ENCODE measurements at regions not wholly inside any gene's neighbourhood (a gene's known extent, or its start where the extent isn't known, plus 50 kb on each side); places are given as distances from the start of the nearest gene placed in this dataset.

DNA sequence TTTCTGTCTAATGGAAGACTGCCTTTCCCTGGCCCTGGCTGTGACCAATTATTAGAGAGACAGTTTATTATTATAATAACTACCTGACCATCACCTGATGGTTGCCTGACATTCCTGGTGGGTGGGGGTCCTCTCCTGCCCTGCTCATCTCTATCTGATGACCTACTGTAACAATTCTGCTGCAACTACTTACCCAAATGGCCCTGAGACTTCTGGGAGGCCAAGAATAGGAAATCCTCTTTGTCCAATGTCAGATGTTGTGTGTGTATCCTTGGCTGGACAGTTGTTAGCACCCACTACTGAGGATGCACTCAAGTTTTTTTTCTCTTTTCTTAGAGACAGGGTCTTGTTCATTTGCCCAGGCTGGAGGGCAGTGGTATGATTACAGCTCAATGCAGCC lies 110.3 kb downstream of the DDX1 start:
- FAIRE-seq = no peak

DNA sequence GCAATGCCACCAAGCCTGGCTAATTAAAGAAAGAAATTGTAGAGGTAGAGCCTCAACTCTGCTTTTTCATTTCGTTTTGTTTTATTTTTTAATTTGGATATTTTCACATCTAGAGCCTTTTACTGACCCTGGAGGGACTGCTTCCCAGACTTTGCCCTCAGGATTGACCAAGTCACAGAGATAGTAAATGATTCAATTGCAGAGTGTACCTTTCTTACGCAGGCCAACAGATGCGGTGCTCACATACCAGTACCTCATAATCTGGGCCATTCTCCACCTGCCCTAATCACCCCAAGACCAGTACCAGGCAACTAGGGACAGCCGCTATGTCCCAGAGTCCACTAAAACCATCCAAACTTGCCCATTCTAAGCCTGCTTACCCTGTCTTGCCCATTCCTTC lies 110.8 kb downstream of the DDX1 start:
- FAIRE-seq = no peak

DNA sequence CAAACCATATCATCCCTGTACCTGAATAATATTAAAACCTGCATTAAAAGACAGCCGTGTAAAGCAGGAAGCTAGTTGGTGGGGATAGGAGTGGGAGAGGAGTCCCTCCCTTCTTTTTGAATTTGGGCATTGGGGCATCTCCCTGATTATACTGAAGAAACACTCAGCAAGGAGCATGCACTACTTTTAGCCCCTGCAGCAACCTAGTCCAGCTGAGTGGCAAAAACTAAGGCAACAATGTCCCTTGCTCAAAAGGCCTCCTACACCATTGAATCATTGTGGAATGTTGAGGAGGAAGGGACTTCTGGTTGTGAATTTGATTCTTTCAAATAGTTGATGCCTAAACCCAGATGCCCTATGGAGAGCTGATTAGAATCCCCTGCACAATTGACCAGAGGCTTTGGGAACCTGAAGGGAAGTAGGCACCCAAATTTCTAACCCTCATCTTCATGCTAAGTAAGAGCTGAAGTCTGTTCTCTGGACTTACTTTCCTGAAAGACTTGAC lies 111.7 kb downstream of the DDX1 start:
- no peak for FAIRE-seq

DNA sequence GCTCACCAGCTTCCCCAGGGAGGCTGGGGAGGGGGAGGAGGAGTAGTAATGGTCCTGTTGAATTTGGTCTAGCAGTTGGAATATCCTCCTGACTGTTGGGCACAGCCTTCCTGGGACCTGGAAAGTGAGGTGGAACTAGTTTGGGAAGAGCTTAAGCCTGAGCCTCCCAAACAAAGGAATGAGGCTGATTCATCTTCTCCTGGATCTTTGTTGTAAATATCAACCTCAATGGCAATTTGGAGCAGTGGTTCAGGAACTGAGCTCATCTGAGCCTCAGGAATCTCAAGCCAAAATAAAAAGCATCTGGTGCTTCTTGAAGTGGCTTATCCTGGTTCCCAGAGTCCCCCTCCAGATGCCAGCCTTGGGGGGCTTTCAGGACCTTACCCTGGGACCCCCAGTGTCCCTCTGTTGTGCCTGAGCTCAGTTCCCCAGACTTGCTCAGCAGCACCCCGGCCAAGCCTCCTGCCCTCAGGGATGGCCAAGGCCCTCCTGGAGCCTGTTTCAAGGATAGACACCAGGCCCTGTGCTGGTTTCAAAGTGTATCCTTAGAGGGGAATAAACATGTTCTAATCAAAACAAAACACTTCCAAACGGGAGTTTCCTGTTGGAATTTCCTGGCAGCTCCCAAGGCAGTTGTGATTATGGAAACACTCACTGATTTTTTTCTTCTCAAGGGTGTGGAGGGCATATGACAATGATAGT lies 112.6 kb downstream of the DDX1 start:
- FAIRE-seq = no peak

DNA sequence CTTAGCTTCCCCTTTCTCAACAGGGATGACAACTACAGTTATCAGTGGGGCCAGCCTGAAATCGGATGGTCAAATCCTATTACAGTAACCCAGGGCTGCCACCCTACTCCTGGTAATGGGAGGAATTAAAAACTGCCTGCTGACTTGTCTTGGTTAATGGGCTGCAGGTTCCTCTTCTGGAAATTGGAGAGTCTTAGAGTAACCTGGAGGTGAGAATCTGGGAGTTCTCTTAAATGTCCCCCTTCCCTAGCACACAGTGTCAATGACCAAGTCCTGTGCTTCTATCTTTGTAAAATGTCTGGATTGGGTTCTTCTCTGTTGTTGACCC lies 113.1 kb downstream of the DDX1 start:
- no peak for FAIRE-seq

DNA sequence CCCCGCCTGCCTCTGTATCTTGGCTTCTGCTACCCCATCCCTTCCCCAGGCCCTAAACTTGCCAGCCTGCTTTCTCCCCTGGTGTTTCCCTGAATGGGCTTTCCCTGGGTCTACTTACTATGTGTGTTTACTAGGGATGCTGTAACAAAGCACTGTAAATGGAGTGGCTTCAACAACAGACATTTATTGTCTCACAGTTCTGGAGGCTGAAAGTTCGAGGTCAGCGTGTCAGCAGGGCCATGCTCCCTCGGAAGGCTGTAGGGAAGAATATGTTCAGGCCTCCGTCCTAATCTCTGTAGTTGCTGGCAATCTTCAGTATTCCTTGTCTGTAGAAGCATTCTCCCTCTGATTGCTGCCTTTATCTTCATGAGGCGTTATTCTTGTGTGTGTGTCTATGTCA lies 113.6 kb downstream of the DDX1 start:
- FAIRE-seq = no peak

DNA sequence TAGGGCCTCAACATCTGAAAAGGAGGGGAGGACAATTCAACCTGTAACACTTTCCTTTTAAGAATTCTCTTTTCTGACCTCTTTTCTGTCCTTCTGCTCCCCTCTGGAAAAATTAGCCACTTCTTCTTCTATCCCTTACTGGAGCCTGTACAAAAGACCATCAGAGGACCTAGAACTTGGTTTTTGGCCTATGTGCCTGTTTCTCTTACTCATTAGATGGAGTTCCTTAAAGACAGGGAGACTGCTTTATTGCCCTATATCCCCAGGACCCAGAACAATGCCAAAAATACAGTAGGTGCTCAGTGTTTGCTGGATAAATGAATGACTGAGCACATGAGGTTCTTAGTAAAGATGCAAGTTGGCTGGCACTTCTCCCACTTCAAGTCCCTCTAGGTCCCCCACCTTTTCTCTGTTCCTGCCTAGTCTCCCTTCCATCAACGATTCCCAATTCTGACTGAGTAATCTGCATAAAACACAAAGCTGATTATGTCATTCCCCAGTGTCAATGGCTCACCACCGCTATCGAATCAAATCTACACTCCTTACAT lies 114.2 kb downstream of the DDX1 start:
- no peak for FAIRE-seq

DNA sequence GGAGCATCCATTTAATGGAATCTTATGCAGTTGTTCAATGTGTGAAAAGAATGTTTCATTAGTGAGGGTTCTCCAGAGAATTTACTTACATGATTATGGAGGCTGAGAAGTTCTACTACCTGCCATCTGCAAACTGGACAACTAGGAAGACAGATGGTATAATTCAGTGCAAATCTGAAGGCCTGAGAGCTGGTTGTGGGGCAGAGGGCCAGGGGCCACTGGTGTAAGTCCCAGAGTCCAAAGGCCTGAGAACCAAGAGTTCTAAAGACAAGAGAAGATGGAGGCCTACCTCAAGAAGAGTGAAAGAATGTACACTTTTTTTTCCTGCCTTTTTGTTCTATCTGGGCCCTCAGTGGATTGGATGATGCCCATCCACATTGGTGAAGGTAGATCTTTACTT lies 114.8 kb downstream of the DDX1 start:
- FAIRE-seq = no peak

DNA sequence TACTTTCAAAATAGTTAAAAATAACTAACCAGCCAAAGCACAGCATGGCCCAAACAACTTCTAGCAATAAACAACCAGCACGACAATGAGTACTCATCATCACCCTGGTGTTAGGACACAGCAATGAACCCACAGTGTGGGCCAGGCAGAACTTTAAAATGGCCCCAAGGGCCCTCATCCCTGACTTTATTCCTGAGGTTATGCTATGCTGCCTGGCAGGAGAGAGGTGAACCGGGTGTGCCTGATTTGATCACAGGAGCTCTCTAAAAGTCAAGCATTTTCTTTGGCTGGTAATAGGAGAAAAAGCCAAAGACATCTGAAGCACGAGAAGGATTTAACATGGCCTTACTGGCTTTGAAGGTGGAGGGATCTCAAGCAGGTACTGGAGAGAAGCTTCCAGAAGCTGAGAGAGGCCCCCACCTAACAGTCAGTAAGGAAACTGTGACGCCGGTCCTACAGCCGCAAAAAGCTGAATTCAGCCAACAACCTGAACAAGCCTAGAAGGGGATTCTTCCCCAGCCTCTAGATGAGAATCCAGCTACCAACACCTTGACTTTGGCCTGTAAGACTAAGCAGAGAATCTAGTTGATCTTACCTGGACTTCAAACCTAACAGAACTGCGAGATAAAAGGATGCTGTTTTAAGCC lies 115.4 kb downstream of the DDX1 start:
- no peak for FAIRE-seq

DNA sequence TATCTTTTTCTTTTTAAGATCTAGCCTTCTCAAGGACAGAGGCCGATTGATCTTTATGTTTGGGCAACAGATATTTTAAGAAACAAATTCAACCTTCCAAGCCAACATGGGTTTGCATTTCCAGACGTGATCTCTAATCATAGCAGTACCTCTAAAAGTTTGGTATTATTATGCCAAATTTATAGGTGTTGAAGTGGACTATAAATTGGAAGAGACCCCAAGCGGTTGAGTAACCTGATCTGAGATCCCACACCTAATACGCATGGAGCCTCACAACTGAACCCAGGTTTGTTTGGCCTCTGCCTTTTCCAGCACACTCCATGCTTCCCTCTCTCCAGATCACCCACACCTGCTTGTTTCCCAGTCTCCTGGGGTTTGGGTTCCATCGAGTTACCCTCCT lies 116.5 kb downstream of the DDX1 start:
- FAIRE-seq = no peak

DNA sequence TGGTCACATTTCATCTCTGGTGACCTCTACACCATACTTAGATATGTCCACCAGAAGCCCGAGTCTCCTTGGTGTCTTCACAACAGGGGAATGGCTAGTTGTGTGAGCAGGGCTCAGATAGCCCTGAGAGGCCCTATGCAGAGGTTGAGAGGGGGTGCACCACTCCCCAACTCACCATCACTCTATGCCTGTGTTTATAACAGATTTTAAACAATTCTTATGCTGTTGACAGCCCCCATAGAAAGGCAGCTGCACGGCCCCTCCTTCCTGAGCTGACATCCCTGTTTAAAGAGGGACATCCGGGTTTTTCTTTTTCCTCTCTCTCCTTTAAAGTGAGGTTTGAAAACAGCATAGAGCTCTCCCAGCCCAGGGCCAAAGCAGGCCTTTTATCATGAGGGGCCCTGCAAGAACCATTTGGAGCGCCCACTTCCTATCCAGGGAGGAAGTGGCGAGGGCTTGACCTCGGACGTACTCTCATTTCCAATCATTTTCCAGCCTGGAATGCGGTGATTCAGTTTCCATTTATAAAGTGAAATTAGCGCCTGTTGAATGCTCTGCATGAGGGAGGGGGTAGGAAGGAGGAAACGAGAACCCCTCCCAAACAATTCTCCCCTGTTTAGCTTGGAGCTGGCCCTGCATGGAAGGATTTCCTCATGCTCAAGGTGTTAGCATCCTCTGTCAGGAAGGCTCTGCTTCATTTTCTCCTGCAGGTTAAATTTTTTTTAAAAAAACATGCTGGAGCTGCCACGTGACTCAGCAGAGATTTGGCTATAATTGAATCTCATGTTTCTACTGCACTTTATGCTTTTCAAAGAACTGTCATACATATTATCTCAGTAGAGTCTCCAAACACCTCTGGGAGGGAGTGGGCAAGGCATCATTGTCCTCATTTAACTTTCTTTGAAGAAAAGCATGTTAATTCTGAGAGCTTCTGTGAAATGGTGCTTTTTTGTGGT lies 117.5 kb downstream of the DDX1 start:
- no peak for FAIRE-seq

DNA sequence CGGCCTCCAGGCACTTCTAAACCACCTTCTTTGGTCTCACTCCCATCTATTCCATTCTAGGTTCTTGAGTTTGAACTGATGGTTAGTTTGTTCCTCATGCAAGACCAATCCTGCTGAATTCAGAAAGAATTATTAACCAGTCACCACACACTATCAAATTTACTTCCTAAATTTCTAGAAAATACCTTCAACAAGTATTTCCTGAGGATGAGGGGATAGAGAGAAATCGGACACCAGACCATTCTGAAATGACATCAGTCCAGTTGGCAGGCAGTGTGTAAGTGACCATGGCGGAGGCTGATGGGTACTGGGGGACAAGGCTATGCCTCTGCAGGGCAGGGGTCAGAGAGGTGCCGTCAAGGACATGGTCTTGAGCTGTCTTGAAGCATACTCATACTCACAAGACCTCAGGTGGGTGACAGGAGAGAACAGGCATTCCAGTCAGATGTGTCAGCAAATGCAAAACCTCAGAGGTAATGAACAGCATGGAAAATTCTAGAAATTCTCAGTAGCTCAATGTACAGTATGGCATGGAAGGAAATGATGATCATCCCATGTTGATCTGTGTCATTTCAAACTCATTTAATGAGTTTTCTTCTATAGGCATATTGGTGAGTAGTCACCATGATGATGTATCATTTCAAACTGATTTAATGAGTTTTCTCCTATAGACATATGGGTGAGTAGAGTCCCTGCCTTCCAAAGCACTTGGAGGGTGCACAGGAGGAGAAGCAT lies 119.6 kb downstream of the DDX1 start:
- no peak for FAIRE-seq

DNA sequence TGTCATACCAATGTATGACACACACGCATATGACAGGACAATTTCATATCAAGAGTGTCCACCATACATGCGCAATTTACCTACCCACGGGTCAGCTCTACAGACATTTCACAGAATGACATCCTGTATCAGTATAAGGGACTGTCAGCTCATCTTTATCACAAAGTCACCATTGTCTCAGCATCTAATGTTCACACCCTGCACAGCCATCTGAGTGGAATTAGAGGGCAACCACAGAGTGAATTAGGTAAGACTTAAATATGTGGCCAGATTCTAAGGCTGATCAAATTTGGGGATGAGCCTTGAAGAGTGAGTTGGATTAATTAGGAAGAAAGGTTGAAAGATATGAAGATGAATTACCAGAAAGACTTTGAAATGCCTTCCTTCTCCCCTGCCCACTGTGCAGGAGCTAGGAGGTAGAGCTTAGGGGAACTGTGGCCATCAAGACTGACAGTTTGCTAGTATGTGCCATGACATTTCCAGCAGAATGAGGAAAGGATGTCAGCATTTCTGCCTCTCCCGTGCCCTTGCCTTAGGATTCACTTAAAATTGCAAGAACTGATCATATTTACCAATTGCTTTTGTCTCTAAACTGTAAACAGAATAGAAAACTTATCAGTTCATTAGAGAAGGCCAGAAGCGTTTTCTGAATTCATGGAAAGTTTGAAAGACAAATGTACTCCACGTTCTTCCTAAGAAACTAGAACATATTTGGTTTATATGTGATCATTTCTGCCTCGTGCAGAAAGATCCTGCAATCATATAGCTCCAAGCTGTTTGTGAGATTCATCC lies 121.1 kb downstream of the DDX1 start:
- no peak for FAIRE-seq

DNA sequence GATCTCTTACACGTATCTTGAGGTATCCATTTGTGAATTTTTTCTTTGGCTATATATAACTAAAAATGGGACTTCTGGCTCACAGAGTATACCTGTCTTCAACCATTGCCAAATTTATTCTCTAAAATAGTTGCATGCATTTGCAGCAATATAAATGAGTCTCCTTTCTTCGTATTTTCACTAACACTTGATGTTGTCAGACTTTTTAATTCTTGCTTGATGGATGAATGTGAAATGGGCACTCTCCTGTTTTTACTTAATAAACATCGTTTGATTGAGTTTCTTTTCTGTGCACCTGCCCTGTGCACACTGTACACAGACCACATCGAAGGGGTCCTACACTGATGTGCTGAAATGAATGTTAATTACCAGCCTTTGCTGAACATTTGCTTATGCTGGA lies 121.8 kb downstream of the DDX1 start:
- FAIRE-seq = no peak

DNA sequence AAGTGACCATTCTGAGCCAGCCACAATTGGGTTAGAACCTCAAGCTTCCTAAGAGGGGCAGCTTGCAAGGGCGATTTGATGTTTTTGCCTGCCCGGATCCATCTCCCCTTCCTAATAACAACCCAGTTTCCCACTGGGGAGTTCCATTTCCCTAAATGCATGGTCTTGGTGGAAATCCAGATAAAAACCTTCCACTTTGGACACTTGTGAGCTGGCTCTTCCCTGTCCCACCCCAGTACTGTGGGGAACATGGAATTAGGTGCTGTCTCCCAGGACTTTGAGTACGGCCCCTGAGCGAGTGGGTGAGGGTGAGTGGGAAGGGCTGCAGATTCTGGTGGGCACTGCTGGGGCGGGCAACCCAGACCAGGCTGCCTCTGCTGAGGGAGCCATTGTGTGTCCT lies 122.3 kb downstream of the DDX1 start:
- FAIRE-seq = no peak

DNA sequence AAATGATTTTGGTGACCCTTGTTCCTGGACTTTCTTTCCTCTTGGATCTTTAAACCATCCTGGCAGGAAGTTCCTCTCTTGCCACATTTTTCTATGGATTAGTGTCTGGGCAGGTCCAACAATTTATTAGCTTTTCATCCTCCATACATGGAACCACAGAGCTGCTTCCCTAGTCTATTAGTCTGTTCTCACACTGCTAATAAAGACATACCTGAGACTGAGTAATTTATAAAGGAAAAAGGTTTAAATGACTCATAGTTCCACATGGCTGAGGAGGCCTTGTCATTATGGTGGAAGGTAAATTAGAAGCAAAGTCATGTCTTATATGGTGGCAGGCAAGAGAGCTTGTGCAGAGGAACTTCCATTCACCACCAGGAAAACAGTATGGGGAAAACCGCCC lies 122.9 kb downstream of the DDX1 start:
- no peak for FAIRE-seq

DNA sequence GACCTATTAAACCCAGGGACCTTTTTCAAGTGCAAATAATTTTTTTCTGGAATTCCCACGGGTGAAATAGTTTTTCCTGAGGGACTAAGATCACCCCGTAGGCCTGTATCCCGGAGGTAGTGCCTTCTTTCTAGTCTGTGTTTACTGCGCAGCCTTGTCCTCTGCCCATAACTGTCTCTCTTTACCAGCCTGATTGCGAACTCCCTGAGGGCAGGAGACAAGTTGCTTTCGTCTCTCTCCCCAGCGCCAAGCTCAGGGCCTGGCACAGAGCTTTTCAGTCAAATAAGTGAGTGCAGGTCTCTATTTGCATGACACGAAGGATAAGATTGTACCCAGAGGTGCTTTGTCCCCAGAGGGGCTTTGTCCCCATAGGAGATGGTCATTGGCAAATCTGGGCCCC lies 123.9 kb downstream of the DDX1 start:
- FAIRE-seq = no peak

DNA sequence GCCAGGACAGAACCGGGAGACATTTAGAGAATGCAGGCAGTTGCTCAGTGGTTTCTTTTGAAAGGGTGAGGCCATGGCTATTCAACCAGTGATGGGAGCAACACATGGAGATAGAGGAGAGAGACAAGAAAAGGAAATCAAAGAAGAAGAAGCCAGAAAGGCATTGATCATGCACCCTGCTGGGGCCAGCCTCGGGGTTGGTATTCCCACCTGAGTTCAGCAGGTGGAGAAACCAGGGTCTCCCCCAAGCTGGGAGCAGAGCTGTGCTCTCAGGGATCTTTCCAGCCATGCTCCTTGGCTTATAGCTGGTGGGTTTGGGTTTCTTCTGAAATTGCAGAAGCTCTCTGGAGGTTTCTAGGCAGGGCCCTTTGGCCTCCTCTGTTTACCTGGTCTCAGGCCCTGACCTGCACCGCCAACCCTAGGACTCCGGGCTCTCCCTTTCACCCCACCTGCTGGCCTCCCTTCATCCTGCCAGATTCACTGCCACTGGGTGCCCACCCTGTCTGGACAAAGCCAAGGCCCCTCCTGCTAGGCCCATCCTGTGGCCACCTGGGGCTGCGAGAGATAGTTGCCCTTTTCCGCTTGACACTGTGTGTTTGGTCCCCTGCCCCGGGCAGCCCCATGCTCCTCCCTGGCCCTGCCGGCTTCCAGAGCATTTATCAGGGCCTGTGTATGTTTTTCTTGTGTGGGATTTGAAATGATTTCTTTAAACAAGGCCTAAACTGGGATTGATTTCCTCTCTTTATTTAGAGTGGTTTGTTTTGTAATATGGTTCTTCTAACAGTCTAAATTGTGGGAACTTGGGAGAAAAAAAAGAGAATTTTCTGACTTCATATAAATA lies 126.7 kb downstream of the DDX1 start:
- no peak for FAIRE-seq

DNA sequence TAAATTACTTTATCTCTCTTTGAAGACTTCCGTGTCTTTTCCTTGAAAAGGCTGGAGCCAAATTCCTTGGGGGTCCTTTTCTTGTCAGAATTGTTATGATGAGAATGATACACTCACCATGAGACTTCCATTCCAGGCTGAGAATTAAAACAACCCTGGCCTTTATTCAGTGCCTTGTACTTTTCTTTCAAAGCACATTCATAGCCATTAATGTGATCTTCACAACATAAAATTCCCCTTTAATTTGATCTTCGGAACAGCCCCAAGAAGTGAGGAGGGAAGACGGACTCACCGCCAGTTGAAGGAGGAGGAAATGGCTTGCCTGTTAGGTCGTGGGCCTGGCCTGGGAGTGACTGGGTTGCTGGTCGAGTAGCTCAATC lies 127.3 kb downstream of the DDX1 start:
- FAIRE-seq = no peak

DNA sequence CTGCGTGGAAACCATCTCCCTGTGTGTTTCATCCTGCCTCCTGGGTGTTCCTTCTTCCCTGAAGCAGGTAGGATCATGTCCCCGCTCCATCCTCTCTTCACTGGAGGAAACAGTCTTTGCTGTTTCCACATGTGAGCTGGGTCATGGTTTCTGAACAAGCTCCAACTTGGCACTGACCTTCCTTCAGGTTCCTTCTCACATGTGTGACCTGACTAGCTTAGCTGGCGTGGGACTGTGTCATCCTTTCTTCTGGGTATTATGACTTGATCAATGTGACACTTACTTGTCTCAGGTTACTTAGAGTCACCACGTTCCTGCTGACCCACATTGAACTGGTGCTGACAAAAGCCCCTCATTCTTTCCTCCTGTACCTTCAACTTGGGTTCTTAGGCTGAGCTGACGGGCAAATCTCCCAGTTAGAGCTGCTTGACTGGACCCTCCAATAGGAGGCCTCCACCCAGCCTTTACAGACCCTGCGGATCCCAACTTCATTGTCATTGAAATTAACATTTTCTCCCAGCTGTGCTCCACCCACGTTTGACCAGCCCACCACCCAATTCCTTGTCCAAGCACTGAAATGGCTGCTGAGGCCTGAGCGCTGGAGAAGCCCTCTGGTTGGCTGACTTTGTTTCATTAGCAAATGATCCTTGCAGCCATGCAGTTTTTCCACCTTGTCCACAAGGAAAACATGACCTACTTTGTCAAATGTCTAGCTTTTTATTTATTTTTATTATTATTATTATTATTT lies 128.1 kb downstream of the DDX1 start:
- no peak for FAIRE-seq
